ENCODE measurements at regions not wholly inside any gene's neighbourhood (a gene's known extent, or its start where the extent isn't known, plus 50 kb on each side); places are given as distances from the start of the nearest gene placed in this dataset.

DNA sequence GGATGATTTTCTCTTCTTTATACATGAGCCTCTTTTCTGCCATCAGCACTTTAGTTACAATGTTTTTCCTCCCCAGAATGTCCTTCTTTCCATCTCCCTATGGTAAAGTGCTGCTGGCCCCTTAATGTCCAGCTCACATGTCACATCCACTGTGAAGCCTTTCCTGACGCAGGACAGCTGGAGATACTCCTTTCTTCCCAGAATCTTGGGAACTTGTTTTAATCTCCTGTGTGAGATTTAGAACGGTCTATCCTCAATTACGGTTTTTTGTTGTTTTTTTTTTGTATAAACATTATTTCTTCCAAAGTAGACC, 147.7 kb upstream of the TSC22D2 start:
- TF ChIP-seq EZH2 (IDR thresholded peaks at IDR 0.05; ENCODE audit: low read length) = no peak
- TF ChIP-seq CTCF (optimal IDR thresholded peaks at IDR 0.05 in 1 of 3, IDR thresholded peaks at IDR 0.05 in 1 of 3, conservative IDR thresholded peaks at IDR 0.05 in 1 of 3; ENCODE audit: extremely low read depth in 1 of 3, insufficient read depth in 2 of 3, low read length in 3 of 3) = no peak
